Stimulated activated memory B cell treated with anti-CD40 and anti-IgM and Interleukin-4, amounts not matched to agents 10 μg/mL and 1 μg/mL and 100 μg/mL, for 72 hours (primary cell): ENCODE measurements at regions not wholly inside any gene's neighbourhood (a gene's known extent, or its start where the extent isn't known, plus 50 kb on each side); places are given as distances from the start of the nearest gene placed in this dataset.

Experiments used
- ATAC-seq: fragments of 150-1000 bp; cut with Tn5 transposase; 2 replicates; pipeline ENCODE4 v1.10.0; 2021
- H3K27ac Mint-ChIP-seq: one replicate; pipeline ENCODE4 v1.8.0; 2022; ENCODE audit warnings: mild to moderate bottlenecking, mixed read lengths
- H3K27me3 Mint-ChIP-seq: one replicate; pipeline ENCODE4 v1.8.0; 2022; ENCODE audit warnings: mixed read lengths
- H3K36me3 Mint-ChIP-seq: one replicate; pipeline ENCODE4 v1.8.0; 2022; ENCODE audit warnings: mixed read lengths
- H3K4me1 Mint-ChIP-seq: one replicate; pipeline ENCODE4 v1.8.0; 2022; ENCODE audit warnings: mixed read lengths
- H3K4me3 Mint-ChIP-seq: one replicate; pipeline ENCODE4 v1.8.0; 2022; ENCODE audit warnings: mild to moderate bottlenecking, moderate library complexity, mixed read lengths
- H3K9me3 Mint-ChIP-seq: one replicate; pipeline ENCODE4 v1.8.0; 2022; ENCODE audit warnings: mixed read lengths

DNA sequence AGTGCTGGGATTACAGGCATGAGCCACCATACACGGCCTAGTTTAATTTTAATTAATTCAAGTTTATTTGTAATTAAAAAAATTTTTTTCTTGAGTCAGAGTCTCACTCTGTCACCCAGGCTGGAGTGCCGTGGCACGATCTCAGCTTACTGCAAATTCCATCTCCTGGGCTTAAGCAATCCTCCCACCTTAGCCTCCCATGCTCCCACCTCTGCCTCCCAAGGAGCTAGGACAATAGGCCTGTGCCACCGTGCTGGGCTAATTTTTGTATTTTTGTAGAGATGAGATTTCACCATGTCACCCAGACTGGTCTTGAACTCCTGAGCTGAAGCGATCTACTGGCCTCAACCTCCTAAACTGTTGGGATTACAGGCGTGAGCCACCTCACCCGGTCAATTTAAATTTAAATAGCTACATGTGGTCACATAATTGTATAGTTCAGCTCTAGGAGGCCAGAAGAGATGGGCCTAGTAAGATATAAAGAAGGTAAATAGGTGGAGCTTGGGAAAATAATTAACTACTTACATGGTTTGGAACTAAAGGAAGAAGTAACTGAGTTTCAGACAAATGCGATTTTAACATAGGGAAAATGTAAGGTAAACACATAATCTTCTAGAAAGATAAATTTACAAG, 220.0 kb upstream of the CITED2 start:
- H3K27me3 Mint-ChIP-seq = no peaks in the 10 kb centered on the region
- no peaks in the 10 kb centered on the region for H3K9me3 Mint-ChIP-seq
- no peaks in the 10 kb centered on the region for H3K36me3 Mint-ChIP-seq
- H3K4me1 Mint-ChIP-seq = peaks cover 6% of the 10 kb centered on the region
- H3K27ac Mint-ChIP-seq = no peak overlapping the region
- ATAC-seq = no peak
- no peak overlapping the region for H3K4me3 Mint-ChIP-seq

DNA sequence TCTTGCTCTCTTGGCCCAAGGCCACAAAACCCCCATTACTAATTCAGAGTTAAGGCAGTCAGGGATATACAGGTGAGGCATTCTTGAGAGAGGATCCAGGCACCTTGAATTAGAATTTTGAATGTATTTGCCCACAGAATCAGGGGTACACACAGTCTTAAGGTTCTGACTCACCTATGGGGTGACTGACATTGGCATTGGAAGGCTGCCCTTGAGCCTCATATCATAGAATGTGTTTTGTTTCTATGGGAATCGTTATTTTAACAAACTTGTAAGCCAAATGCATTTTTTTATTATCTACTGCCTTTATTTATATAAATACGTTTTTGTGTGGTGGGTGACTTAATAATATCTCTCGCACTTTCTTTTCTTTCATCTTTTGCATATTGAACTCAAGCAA, 218.6 kb upstream of the CITED2 start:
- Mint-ChIP-seq H3K4me1 (peaks cover 6% of the 10 kb centered on the region), H3K4me3 (no peak overlapping the region), H3K9me3 (no peaks in the 10 kb centered on the region), H3K27ac (no peak overlapping the region), H3K27me3 (no peaks in the 10 kb centered on the region), H3K36me3 (no peaks in the 10 kb centered on the region)
- ATAC-seq = no peak

DNA sequence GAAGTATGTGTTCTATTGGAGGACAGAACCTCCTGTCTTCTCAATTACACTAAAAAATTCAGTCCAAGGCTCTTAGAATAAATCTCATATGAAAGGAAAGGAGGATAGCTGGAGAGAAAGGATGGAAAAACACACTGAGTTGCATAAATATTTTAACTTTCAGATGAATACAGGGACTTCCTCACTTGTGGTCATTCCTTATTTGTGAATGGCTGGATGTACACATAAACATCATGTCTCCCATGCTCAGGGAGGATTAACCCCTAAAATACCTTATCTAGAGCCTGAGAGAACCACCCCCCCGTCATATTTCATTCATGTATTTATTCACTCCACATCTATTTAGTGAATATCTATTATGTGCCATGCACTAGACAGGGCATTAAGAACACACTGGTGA, 217.6 kb upstream of the CITED2 start:
- no peak for ATAC-seq
- Mint-ChIP-seq H3K4me1 (peaks cover 6% of the 10 kb centered on the region), H3K4me3 (no peak overlapping the region), H3K9me3 (no peaks in the 10 kb centered on the region), H3K27ac (no peak overlapping the region), H3K36me3 (no peaks in the 10 kb centered on the region), H3K27me3 (no peaks in the 10 kb centered on the region)

GRCh38 chr6:139591075-139591865, 216.8 kb upstream of the CITED2 start:
- H3K36me3 Mint-ChIP-seq = no peaks in the 10 kb centered on the region
- H3K27ac Mint-ChIP-seq = no peak overlapping the region

DNA sequence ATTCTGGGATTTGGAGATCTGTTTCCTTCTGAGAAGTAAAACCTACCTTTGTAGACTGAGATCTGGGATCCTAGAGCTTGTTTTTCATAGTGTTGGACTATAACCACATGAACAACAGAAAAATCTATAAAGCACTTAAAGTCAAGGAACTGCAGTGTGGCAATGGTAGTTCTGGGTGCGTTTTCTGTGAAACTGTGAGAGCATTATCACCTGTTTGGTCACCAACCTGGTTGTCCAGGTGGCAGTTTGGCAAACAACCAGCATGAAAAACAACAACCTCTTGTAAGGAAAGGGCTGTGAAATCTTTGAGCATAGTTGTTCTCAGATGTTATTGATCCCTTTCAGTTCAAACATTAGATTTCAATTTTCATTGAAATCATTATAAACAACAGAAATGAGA, 215.8 kb upstream of the CITED2 start:
- Mint-ChIP-seq H3K27ac (no peak overlapping the region), H3K4me3 (no peak overlapping the region), H3K4me1 (peaks cover 6% of the 10 kb centered on the region), H3K27me3 (no peaks in the 10 kb centered on the region), H3K36me3 (no peaks in the 10 kb centered on the region), H3K9me3 (no peaks in the 10 kb centered on the region)
- ATAC-seq = no peak

More at GRCh38 chr6:139591075-139591865, 216.8 kb upstream of the CITED2 start:
- H3K4me3 Mint-ChIP-seq = no peak overlapping the region
- no peaks in the 10 kb centered on the region for H3K9me3 Mint-ChIP-seq
- no peak for ATAC-seq
- H3K27me3 Mint-ChIP-seq = no peaks in the 10 kb centered on the region
- peaks cover 6% of the 10 kb centered on the region for H3K4me1 Mint-ChIP-seq

GRCh38 chr6:139588734-139589593, 214.5 kb upstream of the CITED2 start:
- no peaks in the 10 kb centered on the region for H3K27me3 Mint-ChIP-seq
- H3K36me3 Mint-ChIP-seq = no peaks in the 10 kb centered on the region
- no peak for ATAC-seq
- no peaks in the 10 kb centered on the region for H3K9me3 Mint-ChIP-seq
- H3K27ac Mint-ChIP-seq = no peak overlapping the region
- H3K4me1 Mint-ChIP-seq = peaks cover 6% of the 10 kb centered on the region
- H3K4me3 Mint-ChIP-seq = no peak overlapping the region

DNA sequence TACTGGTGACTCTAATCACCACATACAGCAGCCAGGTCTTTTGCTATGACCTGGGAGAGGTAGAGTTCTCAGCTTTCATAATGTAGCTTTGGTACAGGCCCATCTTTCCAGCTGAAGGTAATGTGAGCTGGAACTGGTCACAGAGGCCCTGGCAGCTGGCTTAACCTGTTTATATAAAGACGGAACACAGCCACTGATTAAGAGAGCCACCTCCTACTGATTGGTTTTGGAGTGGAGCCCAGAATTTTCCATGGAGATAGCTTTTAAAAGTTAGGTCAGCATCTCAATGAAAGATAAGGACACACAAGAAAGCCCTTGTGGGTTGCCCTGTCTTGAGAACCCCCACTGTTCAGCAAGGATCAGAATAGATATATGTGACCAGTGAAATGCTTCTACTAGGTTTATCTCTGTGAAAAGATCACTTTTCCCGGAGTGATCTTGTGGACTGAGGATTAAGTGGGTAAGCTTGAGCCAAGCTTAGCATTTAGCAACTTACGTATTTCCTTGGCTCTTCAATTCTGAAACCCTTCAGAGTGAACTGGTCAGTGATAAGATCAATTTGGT, 213.7 kb upstream of the CITED2 start:
- Mint-ChIP-seq H3K27me3 (no peaks in the 10 kb centered on the region), H3K36me3 (no peaks in the 10 kb centered on the region), H3K27ac (no peak overlapping the region), H3K9me3 (no peaks in the 10 kb centered on the region), H3K4me3 (no peak overlapping the region), H3K4me1 (peaks cover 6% of the 10 kb centered on the region)
- no peak for ATAC-seq

DNA sequence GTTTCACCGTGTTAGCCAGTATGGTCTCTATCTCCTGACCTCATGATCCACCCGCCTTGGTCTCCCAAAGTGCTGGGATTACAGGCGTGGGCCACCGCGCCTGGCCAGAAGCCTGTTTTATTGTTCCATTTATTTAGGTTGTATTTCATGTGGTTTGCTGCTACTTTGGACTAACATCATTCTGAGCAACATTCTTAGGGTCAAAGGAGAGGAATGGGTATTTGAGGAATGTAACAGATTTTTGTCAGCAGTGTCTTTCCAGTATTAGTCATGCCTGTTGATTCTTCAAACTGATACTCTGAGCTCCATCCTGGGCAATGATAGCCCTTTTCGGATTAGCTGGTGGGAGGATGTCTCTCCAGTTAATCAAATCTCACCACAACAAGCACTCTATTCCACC, 213.0 kb upstream of the CITED2 start:
- H3K9me3 Mint-ChIP-seq = no peaks in the 10 kb centered on the region
- no peaks in the 10 kb centered on the region for H3K36me3 Mint-ChIP-seq
- ATAC-seq = no peak
- H3K27ac Mint-ChIP-seq = no peak overlapping the region
- peaks cover 6% of the 10 kb centered on the region for H3K4me1 Mint-ChIP-seq
- no peak overlapping the region for H3K4me3 Mint-ChIP-seq
- no peaks in the 10 kb centered on the region for H3K27me3 Mint-ChIP-seq

DNA sequence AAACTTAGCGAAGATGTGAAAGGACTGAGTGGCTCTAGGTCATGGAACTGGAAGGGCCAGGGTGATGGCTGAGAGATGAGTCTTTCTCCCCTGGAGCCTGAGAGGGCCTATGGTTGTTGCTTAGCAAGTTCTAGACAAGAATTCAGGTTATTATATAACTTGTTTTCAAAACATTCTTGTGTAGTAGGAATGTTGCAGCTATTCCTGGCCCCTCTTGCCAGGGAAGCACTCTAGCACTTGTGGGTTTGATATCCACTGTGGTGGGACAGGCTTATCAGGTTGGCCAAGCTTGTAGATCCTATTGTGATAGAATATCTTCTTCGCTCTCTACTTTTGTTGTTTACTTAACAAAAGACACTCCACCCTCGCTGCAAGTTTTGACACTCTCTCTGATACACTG, 211.8 kb upstream of the CITED2 start:
- Mint-ChIP-seq H3K9me3 (no peaks in the 10 kb centered on the region), H3K27me3 (no peaks in the 10 kb centered on the region), H3K36me3 (no peaks in the 10 kb centered on the region), H3K27ac (no peak overlapping the region), H3K4me1 (no peaks in the 10 kb centered on the region), H3K4me3 (no peak overlapping the region)
- ATAC-seq = no peak

DNA sequence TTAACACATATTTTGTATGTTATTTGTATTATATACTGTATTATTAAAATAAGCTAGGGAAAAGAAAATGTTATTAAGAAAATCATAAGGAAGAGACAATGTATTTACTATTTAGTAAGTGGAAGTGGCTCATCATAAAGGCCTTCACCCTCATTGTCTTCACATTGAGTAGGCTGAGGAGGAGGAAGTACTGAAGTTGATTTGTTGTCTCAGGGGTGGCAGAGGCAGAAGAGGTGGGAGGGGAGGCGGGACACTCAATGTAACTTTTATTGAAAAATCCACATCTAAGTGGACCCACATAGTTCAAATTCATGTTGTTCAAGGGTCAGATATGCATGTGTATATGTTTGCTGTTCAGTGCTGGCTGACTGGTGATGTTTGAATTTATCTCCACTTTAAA, 210.2 kb upstream of the CITED2 start:
- Mint-ChIP-seq H3K9me3 (no peaks in the 10 kb centered on the region), H3K27ac (no peak overlapping the region), H3K36me3 (no peaks in the 10 kb centered on the region), H3K4me1 (peaks cover 9% of the 10 kb centered on the region), H3K27me3 (no peaks in the 10 kb centered on the region), H3K4me3 (no peak overlapping the region)
- ATAC-seq = no peak

GRCh38 chr6:139583420-139583819, 209.0 kb upstream of the CITED2 start:
- no peaks in the 10 kb centered on the region for H3K27me3 Mint-ChIP-seq
- H3K27ac Mint-ChIP-seq = no peak overlapping the region
- no peak for ATAC-seq
- H3K4me1 Mint-ChIP-seq = peaks cover 9% of the 10 kb centered on the region
- H3K36me3 Mint-ChIP-seq = no peaks in the 10 kb centered on the region
- H3K4me3 Mint-ChIP-seq = no peak overlapping the region
- H3K9me3 Mint-ChIP-seq = no peaks in the 10 kb centered on the region

DNA sequence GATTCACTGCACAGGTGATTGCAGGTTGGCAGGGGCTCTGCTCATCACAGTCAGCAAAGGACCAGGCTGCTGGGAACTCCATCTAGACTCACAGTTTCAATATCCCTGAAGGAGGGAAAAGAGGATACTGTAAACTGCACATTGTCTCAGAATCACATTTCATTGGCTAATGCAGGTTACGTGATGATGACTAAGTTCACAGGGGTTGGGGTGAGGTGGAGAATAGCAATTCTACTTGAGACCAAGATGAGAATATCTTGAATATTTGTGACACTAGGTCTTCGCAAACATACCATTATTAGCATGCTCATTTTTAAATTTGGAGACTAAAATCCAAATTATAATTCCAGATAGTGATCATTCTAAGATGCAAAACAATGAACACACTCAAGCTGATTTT, 208.5 kb upstream of the CITED2 start:
- no peaks in the 10 kb centered on the region for H3K27me3 Mint-ChIP-seq
- H3K27ac Mint-ChIP-seq = no peak overlapping the region
- peaks cover 9% of the 10 kb centered on the region for H3K4me1 Mint-ChIP-seq
- no peaks in the 10 kb centered on the region for H3K9me3 Mint-ChIP-seq
- H3K36me3 Mint-ChIP-seq = no peaks in the 10 kb centered on the region
- ATAC-seq = no peak
- H3K4me3 Mint-ChIP-seq = no peak overlapping the region

DNA sequence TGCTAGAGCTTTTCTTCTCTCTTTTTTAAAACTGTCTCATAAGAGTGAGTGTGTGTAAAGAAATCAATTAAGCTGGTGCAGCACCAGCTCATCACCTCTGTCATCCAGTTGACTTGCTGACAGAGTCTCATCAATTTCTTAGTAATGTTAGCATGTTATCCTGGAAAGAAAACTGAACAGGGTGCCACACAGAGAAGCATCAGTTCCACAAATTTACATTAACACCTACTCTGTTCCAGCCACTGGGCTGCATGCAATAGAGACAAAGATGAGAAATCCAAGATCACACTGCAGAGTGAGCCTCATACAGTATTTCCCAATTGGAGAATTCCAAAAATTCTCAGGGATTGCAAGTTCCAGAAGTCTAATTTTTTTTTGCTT, 207.0 kb upstream of the CITED2 start:
- H3K4me3 Mint-ChIP-seq = no peak overlapping the region
- H3K27me3 Mint-ChIP-seq = no peaks in the 10 kb centered on the region
- no peaks in the 10 kb centered on the region for H3K36me3 Mint-ChIP-seq
- H3K4me1 Mint-ChIP-seq = peaks cover 9% of the 10 kb centered on the region
- H3K9me3 Mint-ChIP-seq = no peaks in the 10 kb centered on the region
- no peak for ATAC-seq
- no peak overlapping the region for H3K27ac Mint-ChIP-seq

DNA sequence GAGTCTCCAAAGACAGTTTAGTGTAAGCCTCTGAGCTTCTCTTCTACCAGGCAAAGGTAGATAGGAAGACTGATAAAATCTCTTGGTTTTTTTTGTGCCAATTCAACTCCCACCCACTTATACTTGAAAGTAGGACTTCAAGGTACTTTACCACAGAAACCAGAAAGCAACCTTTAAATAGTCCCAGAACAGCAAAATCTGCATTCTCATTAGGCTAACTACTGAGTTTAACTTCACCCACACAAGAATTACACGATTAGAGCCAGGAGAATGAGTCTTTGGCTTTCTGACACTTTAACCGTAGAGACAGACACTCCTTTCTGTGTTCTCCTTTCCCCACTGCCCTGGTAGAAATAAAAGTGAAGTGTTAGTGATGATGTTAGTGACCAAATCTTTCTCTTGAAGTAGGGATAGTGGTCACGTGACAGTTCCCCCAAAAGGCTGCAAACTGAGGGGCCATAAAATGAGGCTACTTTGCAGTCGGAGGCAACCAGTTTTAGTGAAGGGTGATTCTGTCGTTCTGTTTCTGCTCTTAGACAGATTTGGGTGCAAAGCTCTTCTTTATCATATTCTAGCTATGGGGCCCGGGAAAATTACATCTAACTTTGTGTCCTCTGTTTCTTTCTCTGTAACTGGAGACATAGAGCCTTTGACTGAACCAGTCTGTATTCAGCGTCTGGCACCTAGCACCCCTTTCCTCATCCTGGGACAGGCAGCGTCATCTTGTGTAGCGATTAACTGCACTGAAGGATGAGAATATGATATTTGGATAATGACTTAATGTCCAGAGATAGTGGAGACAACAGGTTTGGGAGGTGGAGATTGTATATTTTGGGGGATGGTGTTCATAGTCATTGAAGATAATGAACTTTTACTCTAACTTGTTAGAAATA, 206.4 kb upstream of the CITED2 start:
- H3K36me3 Mint-ChIP-seq = no peaks in the 10 kb centered on the region
- peak; percentile 72 for ATAC-seq
- H3K4me1 Mint-ChIP-seq = peaks cover 9% of the 10 kb centered on the region
- H3K9me3 Mint-ChIP-seq = no peaks in the 10 kb centered on the region
- no peak overlapping the region for H3K4me3 Mint-ChIP-seq
- no peaks in the 10 kb centered on the region for H3K27me3 Mint-ChIP-seq
- H3K27ac Mint-ChIP-seq = no peak overlapping the region
